Chondrocyte (in vitro differentiated cells): ENCODE measurements at regions not wholly inside any gene's neighbourhood (a gene's known extent, or its start where the extent isn't known, plus 50 kb on each side); places are given as distances from the start of the nearest gene placed in this dataset.

ENCODE experiments used
- DNase-seq: peaks from one replicate; pipeline ENCODE4 v3.0.0; 2021; ENCODE audit warnings: mixed read lengths, low spot score
- H3K27ac Mint-ChIP-seq: one replicate; pipeline ENCODE4 v1.8.0; 2021; ENCODE audit warnings: mild to moderate bottlenecking, moderate library complexity, mixed read lengths; ENCODE audit not compliant: unreplicated experiment
- H3K27me3 Mint-ChIP-seq: 2 replicates; pipeline ENCODE4 v1.8.0; 2021; ENCODE audit warnings: low read depth, mixed read lengths
- H3K36me3 Mint-ChIP-seq: 2 replicates; pipeline ENCODE4 v1.8.0; 2021; ENCODE audit warnings: low read depth, mixed read lengths
- H3K4me1 Mint-ChIP-seq: 2 replicates; pipeline ENCODE4 v1.8.0; 2021; ENCODE audit warnings: low read depth, mild to moderate bottlenecking, mixed read lengths
- H3K4me3 Mint-ChIP-seq: one replicate; pipeline ENCODE4 v1.8.0; 2021; ENCODE audit warnings: mild to moderate bottlenecking, moderate library complexity, mixed read lengths; ENCODE audit not compliant: unreplicated experiment
- H3K9me3 Mint-ChIP-seq: 2 replicates; pipeline ENCODE4 v1.8.0; 2021; ENCODE audit warnings: low read depth, mixed read lengths
- CTCF ChIP-seq: fragments of 200-600 bp; sonication (generic); IDR thresholded peaks from 2 replicates; pipeline ENCODE4 v1.5.0; 2021; ENCODE audit warnings: antibody characterized with exemption, mild to moderate bottlenecking, moderate library complexity

DNA sequence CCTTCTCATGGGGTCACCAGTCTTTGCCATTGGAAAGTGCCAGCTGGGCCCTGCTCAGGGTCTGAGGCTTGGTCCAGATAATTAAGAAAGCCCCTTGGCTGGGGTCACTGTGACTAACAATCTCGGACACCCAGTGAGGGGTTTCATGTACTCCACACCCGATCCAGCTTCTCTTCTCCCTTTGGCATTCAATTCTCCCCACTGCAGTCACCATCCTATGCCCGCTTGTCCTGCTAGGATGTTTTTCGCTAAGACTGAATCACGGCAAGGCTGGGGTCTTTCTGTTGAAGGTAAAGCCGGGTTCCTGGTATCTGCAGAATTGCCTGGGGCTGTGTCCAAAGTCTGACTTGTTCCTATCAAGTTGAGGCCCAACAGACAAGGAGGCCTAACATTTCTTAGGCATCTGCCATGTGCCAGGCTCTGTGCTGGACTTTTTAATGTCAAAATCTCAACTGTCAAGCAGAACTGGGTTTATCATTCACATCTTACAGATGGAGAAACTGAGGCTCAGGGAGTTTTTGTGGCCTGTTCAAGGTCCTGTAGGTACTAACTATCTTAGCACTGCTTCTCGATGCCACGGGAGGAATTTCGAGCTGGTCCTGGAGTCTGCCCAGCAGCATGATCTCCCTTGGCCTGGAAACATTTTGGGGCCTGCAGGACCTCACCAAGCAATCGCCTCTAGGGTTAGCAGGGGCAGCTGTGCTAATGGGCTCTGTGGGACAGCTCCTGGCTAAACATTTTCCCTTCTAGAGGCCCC, 142.0 kb upstream of the ALDH1B1 start:
- Mint-ChIP-seq H3K27ac (no peak overlapping the region), H3K9me3 (peaks cover 7% of the 10 kb centered on the region), H3K27me3 (no peaks in the 10 kb centered on the region), H3K4me3 (no peak overlapping the region), H3K36me3 (no peaks in the 10 kb centered on the region), H3K4me1 (no peaks in the 10 kb centered on the region)
- TF ChIP-seq CTCF, result no peak
- DNase-seq, result no peak

- Mint-ChIP-seq H3K36me3 (no peaks in the 10 kb centered on the region), H3K27me3 (no peaks in the 10 kb centered on the region), H3K27ac (no peak overlapping the region), H3K9me3 (peaks cover 3% of the 10 kb centered on the region), H3K4me1 (no peaks in the 10 kb centered on the region), H3K4me3 (no peak overlapping the region)
- DNase-seq, result no peak
- no peak for TF ChIP-seq CTCF
Observed at GRCh38 chr9:38249587-38250210, 142.8 kb upstream of the ALDH1B1 start.

DNA sequence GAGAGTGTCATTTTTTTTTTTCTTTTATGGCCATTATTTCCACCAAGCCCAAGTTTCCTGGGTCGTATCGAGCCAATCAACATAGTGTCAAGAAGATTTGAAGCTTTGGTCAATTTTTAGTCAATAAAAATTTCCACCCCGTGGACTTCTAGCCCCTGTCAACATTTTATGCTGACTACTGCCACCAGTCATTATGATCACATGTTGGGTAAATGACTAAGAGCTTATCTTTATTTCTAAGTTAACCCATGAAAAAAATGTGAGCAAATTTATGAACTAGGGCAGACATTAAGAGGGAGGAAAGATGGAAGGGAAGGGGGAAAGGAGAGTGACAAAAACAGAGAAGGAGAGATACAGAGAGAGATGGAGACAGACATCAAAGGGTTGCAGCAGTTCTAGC, 143.5 kb upstream of the ALDH1B1 start:
- peaks cover 2% of the 10 kb centered on the region for H3K27me3 Mint-ChIP-seq

DNA sequence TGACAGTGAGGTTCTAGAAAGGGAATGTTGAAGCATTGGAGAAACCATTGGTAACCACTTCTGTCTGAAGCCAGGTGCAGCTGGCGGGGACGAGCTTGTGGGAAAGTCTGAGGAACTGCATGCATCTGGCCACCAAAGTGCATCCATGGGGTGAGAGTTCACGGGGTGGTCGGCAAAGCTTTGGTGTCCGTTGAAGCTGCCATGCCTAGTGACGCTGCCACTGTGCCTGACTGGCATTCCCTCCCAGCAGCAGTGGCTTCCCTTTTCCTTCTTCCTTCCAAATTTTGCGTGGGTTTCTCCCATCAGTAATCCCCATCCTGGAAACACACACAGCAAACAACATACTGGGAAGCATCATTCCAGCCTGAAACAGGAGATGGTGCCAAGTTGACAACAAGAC, 145.7 kb upstream of the ALDH1B1 start:
- Mint-ChIP-seq H3K36me3 (no peaks in the 10 kb centered on the region), H3K4me1 (no peaks in the 10 kb centered on the region), H3K9me3 (peaks cover 3% of the 10 kb centered on the region), H3K27me3 (peaks cover 4% of the 10 kb centered on the region), H3K27ac (no peak overlapping the region), H3K4me3 (no peak overlapping the region)
- DNase-seq, result no peak
- no peak for TF ChIP-seq CTCF

More for the DNA sequence above, 143.5 kb upstream of the ALDH1B1 start:
- Mint-ChIP-seq H3K4me1 (no peaks in the 10 kb centered on the region), H3K4me3 (no peak overlapping the region), H3K9me3 (peaks cover 3% of the 10 kb centered on the region), H3K36me3 (no peaks in the 10 kb centered on the region), H3K27ac (no peak overlapping the region)
- no peak for DNase-seq
- no peak for TF ChIP-seq CTCF

DNA sequence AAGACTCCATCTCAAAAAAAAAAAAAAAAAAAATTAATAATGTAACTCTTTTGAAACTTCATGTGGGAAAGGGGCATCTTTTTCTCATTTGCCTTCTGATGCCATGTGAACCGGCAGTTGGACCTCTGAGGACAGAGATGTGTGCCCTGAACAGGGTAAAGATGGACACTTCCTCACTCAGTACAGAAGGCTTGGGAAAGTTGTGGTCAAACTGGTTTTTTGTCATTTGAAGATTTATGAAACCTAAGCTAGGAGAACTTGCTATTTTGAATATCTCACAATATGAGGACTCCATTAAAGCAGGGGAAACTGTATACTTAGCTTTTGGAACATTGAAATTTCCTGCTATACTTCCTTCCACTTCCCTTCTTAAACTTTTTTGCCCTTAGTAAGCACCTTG, 147.5 kb upstream of the ALDH1B1 start:
- Mint-ChIP-seq H3K4me3 (no peak overlapping the region), H3K36me3 (no peaks in the 10 kb centered on the region), H3K4me1 (no peaks in the 10 kb centered on the region), H3K27ac (no peak overlapping the region), H3K27me3 (peaks cover 4% of the 10 kb centered on the region), H3K9me3 (peaks cover 3% of the 10 kb centered on the region)
- DNase-seq, result no peak
- no peak for TF ChIP-seq CTCF
